Kidney (tissue), 13 donors: ENCODE measurements at regions not wholly inside any gene's neighbourhood (a gene's known extent, or its start where the extent isn't known, plus 50 kb on each side); places are given as distances from the start of the nearest gene placed in this dataset.

Experiments
- DNase-seq, 5 donors: peaks; one replicate each; pipeline ENCODE4 v3.0.0-alpha.2; 2013 to 2020
- FAIRE-seq: peaks from 2 replicates; lab custom pipeline; 2012; peaks lifted over from hg19 to GRCh38; lab: Jason Lieb, UNC
- H3K27ac ChIP-seq, 2 donors: one replicate each; pipeline ENCODE4 v1.7.0; 2013; ENCODE audit warnings: low read depth in 2 of 2, low read length in 2 of 2, inconsistent platforms in 1 of 2
- H3K27me3 ChIP-seq: one replicate; pipeline ENCODE4 v1.7.1; 2013; ENCODE audit warnings: low read length, inconsistent platforms; ENCODE audit not compliant: control insufficient read depth, insufficient read depth
- H3K36me3 ChIP-seq, 3 donors: one replicate each; pipeline versions ENCODE4 v1.7.0 to v1.7.1; 2013; ENCODE audit warnings: low read length in 3 of 3, control low read depth in 1 of 3, inconsistent platforms in 1 of 3; ENCODE audit not compliant: insufficient read depth in 3 of 3, control insufficient read depth in 2 of 3
- H3K4me1 ChIP-seq, 3 donors: one replicate each; pipeline versions ENCODE4 v1.7.0 to v1.7.1; 2013; ENCODE audit warnings: low read length in 3 of 3, inconsistent platforms in 1 of 3, low read depth in 1 of 3; ENCODE audit not compliant: control insufficient read depth in 2 of 3, insufficient read depth in 2 of 3
- H3K4me3 ChIP-seq, 3 donors: one replicate each; pipeline versions ENCODE4 v1.7.0 to v1.8.1; 2013; ENCODE audit warnings: low read length in 3 of 3, control low read depth in 1 of 3, inconsistent platforms in 1 of 3
- H3K9ac ChIP-seq, 3 donors: one replicate each; pipeline versions ENCODE4 v1.7.0 to v1.7.1; 2013; ENCODE audit warnings: low read length in 3 of 3, control low read depth in 1 of 3, inconsistent platforms in 1 of 3
- H3K9me3 ChIP-seq, 3 donors: one replicate each; pipeline versions ENCODE4 v1.7.0 to v1.7.1; 2013; ENCODE audit warnings: low read length in 3 of 3, control low read depth in 1 of 3, inconsistent platforms in 1 of 3; ENCODE audit not compliant: control insufficient read depth in 2 of 3, insufficient read depth in 1 of 3
- CTCF ChIP-seq: IDR thresholded peaks from 3 replicates; pipeline ENCODE4 v1.5.1; 2012; ENCODE audit warnings: mild to moderate bottlenecking, moderate library complexity, borderline replicate concordance; ENCODE audit not compliant: insufficient read depth; ENCODE audit errors: extremely low read depth
- intact Hi-C: fragments of 100-400 bp; cut with DNase I; formaldehyde crosslinking; loops from one replicate; pipeline ENCODE4 v1.11.1; 2022
- donor health status: control.
- donor health status: control.
- donor health status: control.
- donor health status: control.
- donor health status: control.
- donor health status: DM: yes; HTN: yes; CAD: no.
- donor health status: Normal renal cell carcinoma (clear cell type).

- DNase-seq, result peak in 1 of 5 donors; percentile 8
- intact Hi-C loops, result no loop called here
- no peak overlapping the region for H3K27ac ChIP-seq
- H3K36me3 ChIP-seq, result no peaks in the 10 kb centered on the region
- H3K27me3 ChIP-seq, result no peaks in the 10 kb centered on the region
- no peak for TF ChIP-seq CTCF
- no peaks in the 10 kb centered on the region for H3K9me3 ChIP-seq
- FAIRE-seq, result no peak
- H3K4me3 ChIP-seq, result no peak overlapping the region
- no peak overlapping the region for H3K9ac ChIP-seq
- H3K4me1 ChIP-seq, result no peaks in the 10 kb centered on the region
Observed at GRCh38 chr3:65284961-65285360, 597.2 kb upstream of the ADAMTS9 start.

GRCh38 chr3:65284546-65284945 lies 596.7 kb upstream of the ADAMTS9 start:
- no peaks in the 10 kb centered on the region for H3K27me3 ChIP-seq
- no peaks in the 10 kb centered on the region for H3K9me3 ChIP-seq
- FAIRE-seq, result no peak
- H3K4me3 ChIP-seq, result no peak overlapping the region
- H3K36me3 ChIP-seq, result no peaks in the 10 kb centered on the region
- intact Hi-C loops, result no loop called here
- TF ChIP-seq CTCF, result no peak
- DNase-seq, result no peak
- H3K9ac ChIP-seq, result no peak overlapping the region
- H3K4me1 ChIP-seq, result no peaks in the 10 kb centered on the region
- H3K27ac ChIP-seq, result no peak overlapping the region

- no peaks in the 10 kb centered on the region for H3K36me3 ChIP-seq
- H3K4me3 ChIP-seq, result no peak overlapping the region
- intact Hi-C loops, result no loop called here
- TF ChIP-seq CTCF, result no peak
- FAIRE-seq (no peak), DNase-seq (no peak)
- H3K9me3 ChIP-seq, result no peaks in the 10 kb centered on the region
- no peaks in the 10 kb centered on the region for H3K27me3 ChIP-seq
- no peaks in the 10 kb centered on the region for H3K4me1 ChIP-seq
- no peak overlapping the region for H3K27ac ChIP-seq
- H3K9ac ChIP-seq, result no peak overlapping the region
Observed at GRCh38 chr3:65279225-65279782, 591.5 kb upstream of the ADAMTS9 start.

- Histone ChIP-seq H3K36me3 (no peaks in the 10 kb centered on the region), H3K27ac (no peak overlapping the region)
- no peak for FAIRE-seq
Observed at GRCh38 chr3:65277798-65278197, 590.0 kb upstream of the ADAMTS9 start.

More at GRCh38 chr3:65277798-65278197, 590.0 kb upstream of the ADAMTS9 start:
- intact Hi-C loops, result no loop called here
- TF ChIP-seq CTCF, result no peak
- no peak for DNase-seq
- Histone ChIP-seq H3K9ac (no peak overlapping the region), H3K27me3 (no peaks in the 10 kb centered on the region), H3K4me1 (no peaks in the 10 kb centered on the region), H3K4me3 (no peak overlapping the region), H3K9me3 (no peaks in the 10 kb centered on the region)
